A549 (cell line): ENCODE measurements at regions not wholly inside any gene's neighbourhood (a gene's known extent, or its start where the extent isn't known, plus 50 kb on each side); places are given as distances from the start of the nearest gene placed in this dataset.

Experiments used
- ATAC-seq, 2 experiments: fragments of 200-7000 bp in 1 of 2; fragments of >200 bp in 1 of 2; cut with Nextera tagmentation in 1 of 2; cut with Tn5 transposase in 1 of 2; 3 replicates each; pipeline versions ENCODE4 v1.8.0 to v1.9.1; 2018 to 2020; ENCODE audit warnings: mild to moderate bottlenecking in 1 of 2, moderate library complexity in 1 of 2
- CTCF ChIA-PET: fragments of 300-600 bp; sonication (Branson Sonifier 250); formaldehyde crosslinking; extraction: SDS; loops from one replicate; lab custom pipeline; 2021; ENCODE audit warnings: antibody characterized with exemption, inconsistent platforms; lab: Yijun Ruan, JAX
- POLR2A ChIA-PET: fragments of 350-600 bp; formaldehyde crosslinking; extraction: SDS; loops from one replicate; lab custom pipeline; 2021; ENCODE audit warnings: antibody characterized with exemption, inconsistent platforms; lab: Yijun Ruan, JAX
- DNase-seq, 2 experiments: peaks; one replicate each; pipeline versions ENCODE4 v3.0.0 to v3.0.0-alpha.2; 2011 to 2016; ENCODE audit warnings: low read depth in 1 of 2, low spot score in 1 of 2
- FAIRE-seq: peaks from 2 replicates; lab custom pipeline; 2011; peaks lifted over from hg19 to GRCh38; lab: Jason Lieb, UNC
- H3K27ac ChIP-seq, 2 experiments: fragments of >200 bp; sonication (Bioruptor Twin); formaldehyde crosslinking; 3 replicates each; pipeline ENCODE4 v1.5.1; 2016 to 2017
- H3K4me1 ChIP-seq: fragments of >200 bp; sonication (Bioruptor Twin); formaldehyde crosslinking; 3 replicates; pipeline ENCODE4 v1.6.1; 2016
- H3K4me2 ChIP-seq: fragments of >200 bp; sonication (Bioruptor Twin); formaldehyde crosslinking; 3 replicates; pipeline ENCODE4 v1.6.1; 2016
- H3K4me3 ChIP-seq: fragments of >200 bp; sonication (Bioruptor Twin); formaldehyde crosslinking; 3 replicates; pipeline ENCODE4 v1.5.1; 2016
- H3K9me3 ChIP-seq: fragments of >200 bp; sonication (Bioruptor Twin); formaldehyde crosslinking; 3 replicates; pipeline ENCODE4 v1.6.1; 2016
- BHLHE40 ChIP-seq: IDR thresholded peaks from 2 replicates; pipeline ENCODE4 v1.6.1; 2012; ENCODE audit warnings: low read depth, low read length, inconsistent platforms
- CHD2 ChIP-seq: fragments of 150-350 bp; IDR thresholded peaks from 2 replicates; pipeline ENCODE4 v1.6.1; 2014; ENCODE audit warnings: low read length; ENCODE audit not compliant: partially characterized antibody
- CHD4 ChIP-seq: fragments of 200-600 bp; sonication (generic); IDR thresholded peaks from 2 replicates; pipeline ENCODE4 v1.6.1; 2016; ENCODE audit warnings: antibody characterized with exemption, mild to moderate bottlenecking, borderline replicate concordance
- EHMT2 ChIP-seq: fragments of 200-600 bp; sonication (generic); IDR thresholded peaks from 2 replicates; pipeline ENCODE4 v1.6.1; 2016; ENCODE audit warnings: antibody characterized with exemption, low read depth, mild to moderate bottlenecking, moderate library complexity
- FOXS1 ChIP-seq: fragments of 250-450 bp; sonication (Bioruptor Pico); IDR thresholded peaks from 2 replicates; pipeline ENCODE4 v1.5.0; 2020; ENCODE audit warnings: mild to moderate bottlenecking, moderate library complexity
- HOXA7 ChIP-seq: fragments of 250-450 bp; sonication (Bioruptor Pico); IDR thresholded peaks from 2 replicates; pipeline ENCODE4 v1.5.0; 2020; ENCODE audit warnings: mild to moderate bottlenecking, moderate library complexity
- HOXB13 ChIP-seq: fragments of 250-450 bp; sonication (Bioruptor Pico); IDR thresholded peaks from 2 replicates; pipeline ENCODE4 v1.5.0; 2020; ENCODE audit warnings: low read depth, mild to moderate bottlenecking, moderate library complexity
- JUN ChIP-seq, 2 experiments: fragments of >200 bp; sonication (Bioruptor Twin); formaldehyde crosslinking; IDR thresholded peaks; 2 replicates in 1 of 2; 3 replicates in 1 of 2; pipeline ENCODE4 v1.6.1; 2016 to 2017
- JUNB ChIP-seq: fragments of >200 bp; sonication (Bioruptor Twin); formaldehyde crosslinking; IDR thresholded peaks from 2 replicates; pipeline ENCODE4 v1.6.1; 2016
- KDM5A ChIP-seq: fragments of 200-600 bp; sonication (generic); IDR thresholded peaks from 2 replicates; pipeline ENCODE4 v1.6.1; 2016; ENCODE audit warnings: antibody characterized with exemption, mild to moderate bottlenecking
- MAFK ChIP-seq: fragments of 450-650 bp; IDR thresholded peaks from 2 replicates; pipeline ENCODE4 v1.6.1; 2014; ENCODE audit not compliant: partially characterized antibody
- MAZ ChIP-seq: fragments of 150-350 bp; IDR thresholded peaks from 2 replicates; pipeline ENCODE4 v1.6.1; 2014; ENCODE audit warnings: antibody characterized with exemption, low read depth, low read length, borderline replicate concordance
- NFE2L2 ChIP-seq: fragments of 150-350 bp; conservative IDR thresholded peaks from 2 replicates; pipeline ENCODE4 v1.6.1; 2014; ENCODE audit warnings: low read length
- NPAS2 ChIP-seq: fragments of 250-450 bp; sonication (Bioruptor Pico); IDR thresholded peaks from 2 replicates; pipeline ENCODE4 v1.8.0; 2022; ENCODE audit warnings: mild to moderate bottlenecking, moderate library complexity, borderline replicate concordance
- NR3C1 ChIP-seq: fragments of >200 bp; sonication (Bioruptor Twin); formaldehyde crosslinking; IDR thresholded peaks from 3 replicates; pipeline ENCODE4 v1.6.1; 2017
- PHF8 ChIP-seq: fragments of 200-600 bp; sonication (generic); IDR thresholded peaks from 2 replicates; pipeline ENCODE4 v1.6.1; 2016; ENCODE audit warnings: low read depth, mild to moderate bottlenecking, antibody characterized with exemption, moderate library complexity, borderline replicate concordance
- POLR2A ChIP-seq: IDR thresholded peaks from 2 replicates; pipeline ENCODE4 v1.6.1; 2012; ENCODE audit warnings: mild to moderate bottlenecking, low read length
- POLR2AphosphoS2 ChIP-seq: conservative IDR thresholded peaks from 2 replicates; pipeline ENCODE4 v1.6.1; 2012; ENCODE audit warnings: low read length, improper control_type of control experiment, inconsistent platforms
- RAD21 ChIP-seq, 2 experiments: fragments of >200 bp in 1 of 2; sonication (Bioruptor Twin) in 1 of 2; formaldehyde crosslinking in 1 of 2; IDR thresholded peaks in 1 of 2; conservative IDR thresholded peaks in 1 of 2; 2 replicates in 1 of 2; 3 replicates in 1 of 2; pipeline ENCODE4 v1.6.1; 2012 to 2018; ENCODE audit warnings: inconsistent platforms in 1 of 2
- RFX5 ChIP-seq: fragments of 450-650 bp; IDR thresholded peaks from 2 replicates; pipeline ENCODE4 v1.7.1; 2014; ENCODE audit warnings: antibody characterized with exemption, mild to moderate bottlenecking, moderate library complexity
- SMC3 ChIP-seq: fragments of >200 bp; sonication (Bioruptor Twin); formaldehyde crosslinking; IDR thresholded peaks from 3 replicates; pipeline ENCODE4 v1.6.1; 2018; ENCODE audit warnings: inconsistent platforms
- ZC3H11A ChIP-seq: fragments of 450-650 bp; IDR thresholded peaks from 2 replicates; pipeline ENCODE4 v1.6.1; 2014; ENCODE audit warnings: antibody characterized with exemption, mild to moderate bottlenecking
- ZFP36 ChIP-seq: fragments of 450-650 bp; IDR thresholded peaks from 2 replicates; pipeline ENCODE4 v1.6.1; 2014; ENCODE audit warnings: borderline replicate concordance; ENCODE audit not compliant: partially characterized antibody
- ZNF302 ChIP-seq: fragments of 250-450 bp; sonication (Bioruptor Pico); IDR thresholded peaks from 2 replicates; pipeline ENCODE4 v1.9.0; 2021; ENCODE audit warnings: inconsistent platforms, mild to moderate bottlenecking, moderate library complexity
- WGBS: methylation state at CpG from one replicate; pipeline ENCODE4 v1.1.6; 2017; ENCODE audit errors: missing lambda C conversion rate; 5-methylcytosine and 5-hydroxymethylcytosine counted together
- TF ChIP-seq, protein P1 (sequence below): fragments of 150-350 bp; IDR thresholded peaks from 2 replicates; pipeline ENCODE4 v1.6.1; 2014; ENCODE audit warnings: low read depth, mild to moderate bottlenecking, low read length
- TF ChIP-seq, protein P2 (sequence below): fragments of 200-600 bp; sonication (generic); IDR thresholded peaks from 2 replicates; pipeline ENCODE4 v1.6.1; 2016; ENCODE audit warnings: antibody characterized with exemption, mild to moderate bottlenecking, moderate library complexity
- TF ChIP-seq, protein P3 (sequence below): fragments of >200 bp; sonication (Bioruptor Twin); formaldehyde crosslinking; IDR thresholded peaks from 3 replicates; pipeline ENCODE4 v1.5.1; 2016
- TF ChIP-seq, protein P4 (sequence below): fragments of >200 bp; sonication (Bioruptor Twin); formaldehyde crosslinking; IDR thresholded peaks from 2 replicates; pipeline ENCODE4 v1.6.1; 2016

DNA sequence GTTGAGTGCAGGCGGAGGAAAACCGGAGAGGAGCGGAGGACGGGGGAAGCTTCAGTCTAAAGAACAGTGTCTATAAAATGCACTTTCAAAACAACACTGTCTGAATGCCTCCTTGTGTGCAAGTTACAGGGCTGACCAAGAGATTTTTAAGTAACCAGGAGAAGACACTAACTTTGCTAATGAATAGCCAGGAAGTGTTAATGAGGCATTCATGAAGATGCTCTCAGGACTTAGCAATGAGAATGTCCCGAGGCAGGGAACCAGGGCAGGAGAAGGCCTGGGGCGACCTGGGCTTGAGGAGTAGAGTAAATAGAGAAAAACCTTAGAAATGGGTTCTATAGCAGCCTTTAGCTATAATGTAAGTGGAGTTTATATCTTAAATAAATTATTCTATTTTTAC, 312.1 kb downstream of the SKIDA1 start:
- ATAC-seq, result no peak
- no peak for DNase-seq
- no peak overlapping the region for H3K27ac ChIP-seq
- TF ChIP-seq CHD4 (no peak), NPAS2 (no peak), CHD2 (no peak), MAZ (no peak), SMC3 (no peak), HOXA7 (CRISPR knock-in tag) (no peak), JUNB (no peak), HOXB13 (CRISPR knock-in tag) (no peak), FOXS1 (no peak), RAD21 (conservative IDR thresholded peaks at IDR 0.05 in 1 of 2, IDR thresholded peaks at IDR 0.05 in 1 of 2) (no peak), POLR2A (no peak)
- TF ChIP-seq, protein P1, sequence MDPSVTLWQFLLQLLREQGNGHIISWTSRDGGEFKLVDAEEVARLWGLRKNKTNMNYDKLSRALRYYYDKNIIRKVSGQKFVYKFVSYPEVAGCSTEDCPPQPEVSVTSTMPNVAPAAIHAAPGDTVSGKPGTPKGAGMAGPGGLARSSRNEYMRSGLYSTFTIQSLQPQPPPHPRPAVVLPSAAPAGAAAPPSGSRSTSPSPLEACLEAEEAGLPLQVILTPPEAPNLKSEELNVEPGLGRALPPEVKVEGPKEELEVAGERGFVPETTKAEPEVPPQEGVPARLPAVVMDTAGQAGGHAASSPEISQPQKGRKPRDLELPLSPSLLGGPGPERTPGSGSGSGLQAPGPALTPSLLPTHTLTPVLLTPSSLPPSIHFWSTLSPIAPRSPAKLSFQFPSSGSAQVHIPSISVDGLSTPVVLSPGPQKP, result no peak
- no peak overlapping the region for H3K4me2 ChIP-seq
- ChIA-PET POLR2A (no interaction called here), CTCF (interaction anchor here (0.9 to 1.4 kb wide), 3 partner anchors 17 to 116 kb away, joined by 3 to 5 read pairs (median 4); no protein-coding TSS in a partner anchor)
- no peak for FAIRE-seq
- WGBS, result 89% methylated on average over 6 of the region's 6 CpGs
- H3K4me1 ChIP-seq, result peaks cover 9% of the 10 kb centered on the region; the same call in 1 of the 3 replicates
- H3K9me3 ChIP-seq, result no peaks in the 10 kb centered on the region
- no peak overlapping the region for H3K4me3 ChIP-seq

DNA sequence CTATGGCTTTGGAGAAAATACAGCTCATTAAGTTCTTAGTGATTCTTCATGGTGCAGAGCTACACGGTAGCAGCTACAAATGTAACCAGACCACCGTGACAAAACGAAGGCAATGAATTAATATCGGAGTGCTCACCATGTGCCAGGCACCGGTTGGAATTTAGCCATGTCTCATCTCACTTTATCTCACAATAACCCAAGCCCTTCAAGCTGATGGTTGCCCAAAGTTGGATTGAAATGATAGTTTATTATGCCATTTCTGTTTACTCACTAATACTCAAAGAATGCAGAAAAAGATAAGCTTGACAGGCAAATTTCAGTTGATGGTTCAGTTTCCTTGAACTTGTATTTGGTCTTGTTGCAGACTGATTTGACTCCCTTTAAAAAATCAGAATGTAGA, 312.6 kb downstream of the SKIDA1 start:
- H3K27ac ChIP-seq, result no peak overlapping the region
- peaks cover 4% of the 10 kb centered on the region; the same call in 1 of the 3 replicates for H3K9me3 ChIP-seq
- peaks cover 9% of the 10 kb centered on the region; the same call in 1 of the 3 replicates for H3K4me1 ChIP-seq
- no peak overlapping the region for H3K4me2 ChIP-seq
- ChIA-PET CTCF (interaction anchor here (0.6 to 1.4 kb wide), 4 partner anchors 17 to 116 kb away, joined by 3 to 5 read pairs (median 4); no protein-coding TSS in a partner anchor), POLR2A (no interaction called here)
- FAIRE-seq (no peak), ATAC-seq (no peak), DNase-seq (no peak)
- TF ChIP-seq, protein P2, sequence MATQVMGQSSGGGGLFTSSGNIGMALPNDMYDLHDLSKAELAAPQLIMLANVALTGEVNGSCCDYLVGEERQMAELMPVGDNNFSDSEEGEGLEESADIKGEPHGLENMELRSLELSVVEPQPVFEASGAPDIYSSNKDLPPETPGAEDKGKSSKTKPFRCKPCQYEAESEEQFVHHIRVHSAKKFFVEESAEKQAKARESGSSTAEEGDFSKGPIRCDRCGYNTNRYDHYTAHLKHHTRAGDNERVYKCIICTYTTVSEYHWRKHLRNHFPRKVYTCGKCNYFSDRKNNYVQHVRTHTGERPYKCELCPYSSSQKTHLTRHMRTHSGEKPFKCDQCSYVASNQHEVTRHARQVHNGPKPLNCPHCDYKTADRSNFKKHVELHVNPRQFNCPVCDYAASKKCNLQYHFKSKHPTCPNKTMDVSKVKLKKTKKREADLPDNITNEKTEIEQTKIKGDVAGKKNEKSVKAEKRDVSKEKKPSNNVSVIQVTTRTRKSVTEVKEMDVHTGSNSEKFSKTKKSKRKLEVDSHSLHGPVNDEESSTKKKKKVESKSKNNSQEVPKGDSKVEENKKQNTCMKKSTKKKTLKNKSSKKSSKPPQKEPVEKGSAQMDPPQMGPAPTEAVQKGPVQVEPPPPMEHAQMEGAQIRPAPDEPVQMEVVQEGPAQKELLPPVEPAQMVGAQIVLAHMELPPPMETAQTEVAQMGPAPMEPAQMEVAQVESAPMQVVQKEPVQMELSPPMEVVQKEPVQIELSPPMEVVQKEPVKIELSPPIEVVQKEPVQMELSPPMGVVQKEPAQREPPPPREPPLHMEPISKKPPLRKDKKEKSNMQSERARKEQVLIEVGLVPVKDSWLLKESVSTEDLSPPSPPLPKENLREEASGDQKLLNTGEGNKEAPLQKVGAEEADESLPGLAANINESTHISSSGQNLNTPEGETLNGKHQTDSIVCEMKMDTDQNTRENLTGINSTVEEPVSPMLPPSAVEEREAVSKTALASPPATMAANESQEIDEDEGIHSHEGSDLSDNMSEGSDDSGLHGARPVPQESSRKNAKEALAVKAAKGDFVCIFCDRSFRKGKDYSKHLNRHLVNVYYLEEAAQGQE, result no peak
- TF ChIP-seq, protein P3, sequence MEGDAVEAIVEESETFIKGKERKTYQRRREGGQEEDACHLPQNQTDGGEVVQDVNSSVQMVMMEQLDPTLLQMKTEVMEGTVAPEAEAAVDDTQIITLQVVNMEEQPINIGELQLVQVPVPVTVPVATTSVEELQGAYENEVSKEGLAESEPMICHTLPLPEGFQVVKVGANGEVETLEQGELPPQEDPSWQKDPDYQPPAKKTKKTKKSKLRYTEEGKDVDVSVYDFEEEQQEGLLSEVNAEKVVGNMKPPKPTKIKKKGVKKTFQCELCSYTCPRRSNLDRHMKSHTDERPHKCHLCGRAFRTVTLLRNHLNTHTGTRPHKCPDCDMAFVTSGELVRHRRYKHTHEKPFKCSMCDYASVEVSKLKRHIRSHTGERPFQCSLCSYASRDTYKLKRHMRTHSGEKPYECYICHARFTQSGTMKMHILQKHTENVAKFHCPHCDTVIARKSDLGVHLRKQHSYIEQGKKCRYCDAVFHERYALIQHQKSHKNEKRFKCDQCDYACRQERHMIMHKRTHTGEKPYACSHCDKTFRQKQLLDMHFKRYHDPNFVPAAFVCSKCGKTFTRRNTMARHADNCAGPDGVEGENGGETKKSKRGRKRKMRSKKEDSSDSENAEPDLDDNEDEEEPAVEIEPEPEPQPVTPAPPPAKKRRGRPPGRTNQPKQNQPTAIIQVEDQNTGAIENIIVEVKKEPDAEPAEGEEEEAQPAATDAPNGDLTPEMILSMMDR, result no peak
- TF ChIP-seq CHD2, result no peak
- TF ChIP-seq NFE2L2, result no peak
- no peak for TF ChIP-seq BHLHE40
- TF ChIP-seq ZNF302, result no peak
- no peak for TF ChIP-seq PHF8
- no peak for TF ChIP-seq CHD4
- TF ChIP-seq, protein P1, result no peak
- no peak for TF ChIP-seq KDM5A
- TF ChIP-seq ZFP36, result no peak
- TF ChIP-seq MAFK, result no peak
- no peak for TF ChIP-seq HOXA7 (CRISPR knock-in tag)
- TF ChIP-seq, protein P4, sequence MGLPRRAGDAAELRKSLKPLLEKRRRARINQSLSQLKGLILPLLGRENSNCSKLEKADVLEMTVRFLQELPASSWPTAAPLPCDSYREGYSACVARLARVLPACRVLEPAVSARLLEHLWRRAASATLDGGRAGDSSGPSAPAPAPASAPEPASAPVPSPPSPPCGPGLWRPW, result no peak
- TF ChIP-seq RFX5, result no peak
- TF ChIP-seq EHMT2, result no peak
- TF ChIP-seq JUN (IDR thresholded peaks at IDR 0.05), result no peak
- TF ChIP-seq NR3C1, result no peak
- no peak for TF ChIP-seq ZC3H11A
- TF ChIP-seq POLR2AphosphoS2, result no peak
- WGBS, result 90% methylated on average over 5 of the region's 5 CpGs
- no peak overlapping the region for H3K4me3 ChIP-seq
